22Rv1 (cell line): ENCODE measurements at regions not wholly inside any gene's neighbourhood (a gene's known extent, or its start where the extent isn't known, plus 50 kb on each side); places are given as distances from the start of the nearest gene placed in this dataset.

Source experiments
- CTCF ChIP-seq: fragments of 450-650 bp; IDR thresholded peaks from 2 replicates; pipeline ENCODE4 v1.5.1; 2017; ENCODE audit warnings: mild to moderate bottlenecking
- ZFX ChIP-seq: fragments of 450-650 bp; IDR thresholded peaks from 2 replicates; pipeline ENCODE4 v1.6.1; 2017; ENCODE audit warnings: antibody characterized with exemption, borderline replicate concordance

GRCh38 chr16:85259832-85260167 lies 147.5 kb upstream of the CIBAR2 start:
- TF ChIP-seq CTCF = no peak
- TF ChIP-seq ZFX = no peak
